SK-N-MC (cell line): ENCODE measurements at regions not wholly inside any gene's neighbourhood (a gene's known extent, or its start where the extent isn't known, plus 50 kb on each side); places are given as distances from the start of the nearest gene placed in this dataset.

ENCODE experiments used
- EZH2 ChIP-seq: fragments of 200-600 bp; sonication (generic); IDR thresholded peaks from one replicate; pipeline ENCODE4 v1.6.1; 2017; ENCODE audit warnings: antibody characterized with exemption
- FOXP2 ChIP-seq: optimal IDR thresholded peaks from 2 replicates; pipeline ENCODE3; 2011; ENCODE audit warnings: mild to moderate bottlenecking, moderate library complexity; ENCODE audit not compliant: insufficient read depth; ENCODE audit errors: extremely low read length, control extremely low read depth
- POLR2AphosphoS5 ChIP-seq: IDR thresholded peaks from 2 replicates; pipeline ENCODE4 v1.6.1; 2012; ENCODE audit warnings: mild to moderate bottlenecking, low read depth, low read length, borderline replicate concordance

DNA sequence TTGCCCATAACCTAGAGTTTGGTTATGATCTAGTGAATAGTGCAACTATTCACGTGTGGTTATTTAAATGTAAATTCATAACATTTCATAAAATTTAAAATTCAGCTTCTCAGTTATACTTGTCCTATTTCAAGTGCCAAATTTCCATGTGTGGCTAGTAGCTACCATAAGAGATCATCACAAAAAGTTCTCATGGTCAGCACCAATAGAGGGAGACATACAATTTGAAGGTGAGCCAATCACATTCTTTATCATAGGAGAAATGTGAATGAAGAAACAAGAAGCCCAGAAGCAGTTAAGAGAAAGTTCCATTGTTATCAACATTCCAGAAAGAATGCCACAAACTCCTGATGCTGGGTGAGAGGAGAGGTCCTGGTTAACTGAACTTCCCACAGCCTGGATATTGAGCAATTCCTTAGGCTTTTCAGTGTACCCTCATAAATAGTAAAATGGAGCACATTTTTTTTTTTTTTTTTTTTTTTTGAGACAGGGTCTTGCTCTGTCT is 892.9 kb upstream of the USP15 start:
- TF ChIP-seq POLR2AphosphoS5 (no peak), FOXP2 (no peak), EZH2 (no peak)
